ENCODE measurements at regions not wholly inside any gene's neighbourhood (a gene's known extent, or its start where the extent isn't known, plus 50 kb on each side); places are given as distances from the start of the nearest gene placed in this dataset.

- Histone ChIP-seq H3K4me2 (no peak overlapping the region), H3K27ac (no peak overlapping the region), H2AFZ (no peak overlapping the region), H3K4me1 (replicated peaks; ENCODE audit: insufficient read depth) (no peaks in the 10 kb centered on the region), H3K9me2 (ENCODE audit: insufficient read depth) (no peaks in the 10 kb centered on the region), H3K36me3 (ENCODE audit: low read depth) (no peaks in the 10 kb centered on the region), H3K27me3 (ENCODE audit: insufficient read depth, low read depth) (0 out of 2 replicates have a peak, but pooled peaks cover 4% of the 10 kb centered on the region), H4K20me1 (ENCODE audit: insufficient read depth) (no peaks in the 10 kb centered on the region), H3F3A (ENCODE audit: insufficient read depth, low read depth) (no peaks in the 10 kb centered on the region), H3K79me2 (ENCODE audit: low read depth) (no peaks in the 10 kb centered on the region), H3K4me3 (no peak overlapping the region), H3K9me3 (ENCODE audit: insufficient read depth, low read depth) (no peaks in the 10 kb centered on the region)
- intact Hi-C loops (cut with micrococcal nuclease; ENCODE audit: unreplicated experiment) = no loop called here
- TF ChIP-seq CTCF (conservative IDR thresholded peaks at IDR 0.05) = no peak
- no peak for TF ChIP-seq EZH2 (IDR thresholded peaks at IDR 0.05; ENCODE audit: low read depth)
- ChIA-PET CTCF (no interaction called here), POLR2A (ENCODE audit: unreplicated experiment) (no interaction called here)
- DNase-seq = no peak
- BruUV-seq (replicated peaks) = no TSS peak
Observed at GRCh38 chr15:84103345-84103744, 132.2 kb upstream of the GOLGA6L4 start.

- no peak for TF ChIP-seq CTCF (conservative IDR thresholded peaks at IDR 0.05)
- TF ChIP-seq EZH2 (IDR thresholded peaks at IDR 0.05; ENCODE audit: low read depth) = no peak
- Histone ChIP-seq H3K9me3 (ENCODE audit: insufficient read depth, low read depth) (no peaks in the 10 kb centered on the region), H3K27me3 (ENCODE audit: insufficient read depth, low read depth) (0 out of 2 replicates have a peak, but pooled peaks cover 4% of the 10 kb centered on the region), H3K79me2 (ENCODE audit: low read depth) (no peaks in the 10 kb centered on the region), H3K4me1 (replicated peaks; ENCODE audit: insufficient read depth) (no peaks in the 10 kb centered on the region), H3K36me3 (ENCODE audit: low read depth) (no peaks in the 10 kb centered on the region), H2AFZ (no peak overlapping the region), H3K4me3 (no peak overlapping the region), H3K9me2 (ENCODE audit: insufficient read depth) (no peaks in the 10 kb centered on the region), H3K27ac (no peak overlapping the region), H4K20me1 (ENCODE audit: insufficient read depth) (no peaks in the 10 kb centered on the region), H3K4me2 (no peak overlapping the region), H3F3A (ENCODE audit: insufficient read depth, low read depth) (no peaks in the 10 kb centered on the region)
- intact Hi-C loops (cut with micrococcal nuclease; ENCODE audit: unreplicated experiment) = no loop called here
- POLR2A ChIA-PET (ENCODE audit: unreplicated experiment) = no interaction called here
- DNase-seq = no peak
- CTCF ChIA-PET = no interaction called here
- BruUV-seq (replicated peaks) = no TSS peak
Observed at GRCh38 chr15:84104853-84105252, 130.7 kb upstream of the GOLGA6L4 start.

- no peak overlapping the region for H3K4me3 ChIP-seq
- BruUV-seq (replicated peaks) = no TSS peak
- no peak for DNase-seq
- no peaks in the 10 kb centered on the region for H3F3A ChIP-seq (ENCODE audit: insufficient read depth, low read depth)
- H3K27ac ChIP-seq = no peak overlapping the region
- ChIA-PET CTCF (no interaction called here), POLR2A (ENCODE audit: unreplicated experiment) (no interaction called here)
- no peaks in the 10 kb centered on the region for H3K79me2 ChIP-seq (ENCODE audit: low read depth)
- no peaks in the 10 kb centered on the region for H3K4me1 ChIP-seq (replicated peaks; ENCODE audit: insufficient read depth)
- H3K4me2 ChIP-seq = no peak overlapping the region
- H3K27me3 ChIP-seq (ENCODE audit: insufficient read depth, low read depth) = no peaks in the 10 kb centered on the region
- H3K9me3 ChIP-seq (ENCODE audit: insufficient read depth, low read depth) = no peaks in the 10 kb centered on the region
- intact Hi-C loops (cut with micrococcal nuclease; ENCODE audit: unreplicated experiment) = no loop called here
- TF ChIP-seq CTCF (conservative IDR thresholded peaks at IDR 0.05) (no peak), EZH2 (IDR thresholded peaks at IDR 0.05; ENCODE audit: low read depth) (no peak)
- no peaks in the 10 kb centered on the region for H3K9me2 ChIP-seq (ENCODE audit: insufficient read depth)
- no peaks in the 10 kb centered on the region for H4K20me1 ChIP-seq (ENCODE audit: insufficient read depth)
- H3K36me3 ChIP-seq (ENCODE audit: low read depth) = no peaks in the 10 kb centered on the region
- no peak overlapping the region for H2AFZ ChIP-seq
Observed at GRCh38 chr15:84108728-84109127, 126.8 kb upstream of the GOLGA6L4 start.

Data from PC-9 (cell line).